Gastrocnemius medialis (tissue), 4 donors: ENCODE measurements at regions not wholly inside any gene's neighbourhood (a gene's known extent, or its start where the extent isn't known, plus 50 kb on each side); places are given as distances from the start of the nearest gene placed in this dataset.

Source experiments
- ATAC-seq, 2 donors: fragments of 150-250 bp; one replicate each; pipeline ENCODE4 v1.9.1; 2016
- DNase-seq, 2 donors: peaks; one replicate each; pipeline ENCODE4 v3.0.0-alpha.2; 2019
- H3K27ac ChIP-seq, 4 donors: fragments of 200-600 bp; sonication (generic); 1 replicate in 1 of 4; 2 replicates in 3 of 4; pipeline ENCODE4 v1.5.1; 2016 to 2018; ENCODE audit warnings: mild to moderate bottlenecking in 2 of 4, moderate library complexity in 1 of 4
- H3K27me3 ChIP-seq, 3 donors: fragments of 200-600 bp; sonication (generic) in 2 of 3; 1 replicate in 1 of 3; 2 replicates in 2 of 3; pipeline versions ENCODE4 v1.5.1 to v1.6.0; 2016 to 2019; ENCODE audit warnings: mild to moderate bottlenecking in 1 of 3, moderate library complexity in 1 of 3
- H3K36me3 ChIP-seq, 2 donors: fragments of 200-600 bp; sonication (generic) in 1 of 2; one replicate each; pipeline ENCODE4 v1.5.1; 2017 to 2018
- H3K4me1 ChIP-seq, 2 donors: fragments of 200-600 bp; sonication (generic) in 1 of 2; one replicate each; pipeline ENCODE4 v1.5.1; 2016 to 2017; ENCODE audit warnings: mild to moderate bottlenecking in 2 of 2
- H3K4me3 ChIP-seq, 4 donors: fragments of 200-600 bp; sonication (generic) in 3 of 4; 1 replicate in 1 of 4; 2 replicates in 3 of 4; pipeline ENCODE4 v1.5.1; 2016 to 2019; ENCODE audit warnings: mild to moderate bottlenecking in 2 of 4
- H3K9me3 ChIP-seq, 3 donors: fragments of 200-600 bp; sonication (generic) in 2 of 3; 1 replicate in 1 of 3; 2 replicates in 2 of 3; pipeline ENCODE4 v1.5.1; 2016 to 2019
- POLR2A ChIP-seq, 2 donors: fragments of 450-650 bp; IDR thresholded peaks; one replicate each; pipeline ENCODE4 v1.6.1; 2017; ENCODE audit warnings: antibody characterized with exemption in 2 of 2, mild to moderate bottlenecking in 2 of 2, moderate library complexity in 2 of 2
- in situ Hi-C, 4 donors: fragments of 200-750 bp; cut with MboI; loops; one replicate each; pipeline versions ENCODE4 v1.15.0 to v1.8.0; 2017; ENCODE audit warnings: low sequenced_read_pairs in 4 of 4
- intact Hi-C: fragments of 100-400 bp; cut with DNase I; formaldehyde crosslinking; loops from one replicate; pipeline ENCODE4 v1.15.1; 2023; ENCODE audit warnings: low total_unique reads
- TF ChIP-seq, protein P1 (sequence below), 5 experiments: fragments of 450-650 bp in 3 of 5; fragments of 200-600 bp in 2 of 5; sonication (generic) in 2 of 5; IDR thresholded peaks in 4 of 5; conservative IDR thresholded peaks in 1 of 5; 1 replicate in 4 of 5; 2 replicates in 1 of 5; pipeline ENCODE4 v1.5.1; 2016 to 2019; ENCODE audit warnings: antibody characterized with exemption in 5 of 5, mild to moderate bottlenecking in 3 of 5, moderate library complexity in 3 of 5

DNA sequence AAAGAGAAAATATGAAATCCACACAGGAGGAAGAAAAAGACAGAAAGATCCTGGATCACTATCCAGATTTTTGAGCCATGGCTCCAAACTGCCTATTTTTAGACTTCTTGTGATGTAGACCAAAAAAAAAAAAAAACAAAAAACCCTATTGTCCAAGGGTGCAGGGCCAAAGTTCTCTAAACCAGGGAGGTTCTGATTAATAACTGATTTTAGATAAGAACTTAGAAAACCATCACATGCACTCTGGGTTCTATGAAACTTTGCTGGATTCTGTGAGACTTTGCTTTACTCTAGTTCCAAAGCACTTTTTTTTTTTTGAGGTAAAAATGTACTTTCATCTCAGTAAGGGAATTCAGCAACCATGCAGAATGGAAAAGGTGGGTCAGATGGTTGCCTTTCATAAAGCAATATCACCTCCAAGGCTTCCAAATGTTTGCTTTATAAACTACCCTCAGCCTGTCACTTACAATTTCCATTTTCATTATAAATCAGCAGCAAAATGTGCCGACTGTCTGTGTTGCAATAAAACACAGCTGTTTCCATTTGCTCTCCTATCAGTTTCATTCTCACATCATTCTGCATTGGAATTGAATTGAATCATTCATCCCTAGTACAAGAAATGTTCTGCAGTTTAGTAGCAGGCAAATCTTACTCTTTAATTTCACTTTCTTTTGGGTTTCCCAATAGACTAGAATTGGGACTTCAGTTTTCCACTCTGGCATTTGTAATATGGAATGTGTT lies 1584.3 kb upstream of the RAG2 start:
- Histone ChIP-seq H3K9me3 (no peaks in the 10 kb centered on the region), H3K4me3 (no peak overlapping the region), H3K4me1 (no peaks in the 10 kb centered on the region), H3K27ac (no peak overlapping the region), H3K36me3 (no peaks in the 10 kb centered on the region), H3K27me3 (no peaks in the 10 kb centered on the region)
- no peak for DNase-seq
- TF ChIP-seq, protein P1, sequence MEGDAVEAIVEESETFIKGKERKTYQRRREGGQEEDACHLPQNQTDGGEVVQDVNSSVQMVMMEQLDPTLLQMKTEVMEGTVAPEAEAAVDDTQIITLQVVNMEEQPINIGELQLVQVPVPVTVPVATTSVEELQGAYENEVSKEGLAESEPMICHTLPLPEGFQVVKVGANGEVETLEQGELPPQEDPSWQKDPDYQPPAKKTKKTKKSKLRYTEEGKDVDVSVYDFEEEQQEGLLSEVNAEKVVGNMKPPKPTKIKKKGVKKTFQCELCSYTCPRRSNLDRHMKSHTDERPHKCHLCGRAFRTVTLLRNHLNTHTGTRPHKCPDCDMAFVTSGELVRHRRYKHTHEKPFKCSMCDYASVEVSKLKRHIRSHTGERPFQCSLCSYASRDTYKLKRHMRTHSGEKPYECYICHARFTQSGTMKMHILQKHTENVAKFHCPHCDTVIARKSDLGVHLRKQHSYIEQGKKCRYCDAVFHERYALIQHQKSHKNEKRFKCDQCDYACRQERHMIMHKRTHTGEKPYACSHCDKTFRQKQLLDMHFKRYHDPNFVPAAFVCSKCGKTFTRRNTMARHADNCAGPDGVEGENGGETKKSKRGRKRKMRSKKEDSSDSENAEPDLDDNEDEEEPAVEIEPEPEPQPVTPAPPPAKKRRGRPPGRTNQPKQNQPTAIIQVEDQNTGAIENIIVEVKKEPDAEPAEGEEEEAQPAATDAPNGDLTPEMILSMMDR (IDR thresholded peaks at IDR 0.05 in 4 of 5, conservative IDR thresholded peaks at IDR 0.05 in 1 of 5) = no peak
- TF ChIP-seq POLR2A (IDR thresholded peaks at IDR 0.05) = no peak
- intact Hi-C loops (no loop called here), in situ Hi-C loops (no loop called here)
- ATAC-seq = no peak

DNA sequence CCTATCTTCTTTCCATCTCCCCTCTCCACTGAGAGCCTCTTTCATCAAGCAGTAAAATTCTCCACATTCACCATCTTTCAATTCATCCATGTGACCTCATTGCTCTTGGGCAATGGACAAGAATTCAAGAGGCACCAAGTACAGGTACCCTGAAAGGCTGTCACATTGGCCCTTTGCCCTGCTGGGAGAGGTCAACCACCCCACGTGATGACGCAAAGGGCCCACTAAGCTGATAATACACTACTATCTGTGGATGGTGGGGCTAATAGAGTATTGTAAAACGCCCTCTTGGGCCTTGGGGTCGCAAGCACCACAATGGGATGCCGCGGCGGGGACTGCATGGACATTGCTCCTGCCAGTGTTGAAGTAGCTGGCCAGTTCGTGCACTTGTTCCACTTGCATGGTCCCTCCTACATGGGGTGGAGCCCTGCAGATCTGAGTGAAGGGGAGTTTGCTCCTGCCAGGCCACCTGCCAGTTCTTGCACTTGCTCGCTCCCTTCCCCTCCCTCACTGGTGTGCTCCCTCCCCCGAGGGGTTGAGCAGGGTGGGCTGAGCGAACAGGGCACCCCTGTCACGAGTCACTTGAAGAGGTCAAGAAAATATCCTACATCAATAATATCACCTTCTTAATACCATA lies 1578.8 kb upstream of the RAG2 start:
- no peak for ATAC-seq
- in situ Hi-C loops = no loop called here
- TF ChIP-seq, protein P1 (IDR thresholded peaks at IDR 0.05 in 4 of 5, conservative IDR thresholded peaks at IDR 0.05 in 1 of 5) = no peak
- no peak for TF ChIP-seq POLR2A (IDR thresholded peaks at IDR 0.05)

DNA sequence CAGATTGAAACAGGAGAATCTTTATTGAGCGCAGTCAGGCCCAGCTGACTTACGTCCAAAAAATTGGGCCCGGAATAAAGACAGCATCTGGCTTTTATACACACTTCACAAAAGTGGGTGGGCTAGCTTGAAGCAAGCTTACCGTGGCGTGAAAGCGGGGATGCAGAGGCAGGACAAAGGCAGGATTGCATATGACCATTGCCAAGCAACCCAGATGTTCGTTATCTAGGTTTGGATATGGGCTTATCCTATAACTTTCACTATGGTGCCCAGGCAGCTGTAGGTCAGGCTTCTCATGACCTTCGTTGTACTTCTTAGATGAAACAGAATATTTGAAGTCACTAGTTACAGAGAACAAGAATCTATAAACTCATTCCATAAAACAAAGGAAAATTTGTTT lies 1575.6 kb upstream of the RAG2 start:
- no peaks in the 10 kb centered on the region for H3K27me3 ChIP-seq
- H3K27ac ChIP-seq = no peak overlapping the region
- in situ Hi-C loops = no loop called here
- no peak for ATAC-seq
- intact Hi-C loops = no loop called here
- no peak overlapping the region for H3K4me3 ChIP-seq
- DNase-seq = no peak
- no peaks in the 10 kb centered on the region for H3K9me3 ChIP-seq
- no peaks in the 10 kb centered on the region for H3K36me3 ChIP-seq
- TF ChIP-seq POLR2A (IDR thresholded peaks at IDR 0.05) = no peak
- TF ChIP-seq, protein P1 (IDR thresholded peaks at IDR 0.05 in 4 of 5, conservative IDR thresholded peaks at IDR 0.05 in 1 of 5) = no peak
- H3K4me1 ChIP-seq = no peaks in the 10 kb centered on the region

More for the DNA sequence above, 1578.8 kb upstream of the RAG2 start:
- Histone ChIP-seq H3K4me1 (no peaks in the 10 kb centered on the region), H3K9me3 (no peaks in the 10 kb centered on the region), H3K36me3 (no peaks in the 10 kb centered on the region), H3K27ac (no peak overlapping the region), H3K27me3 (no peaks in the 10 kb centered on the region), H3K4me3 (no peak overlapping the region)
- DNase-seq = no peak
- intact Hi-C loops = no loop called here

DNA sequence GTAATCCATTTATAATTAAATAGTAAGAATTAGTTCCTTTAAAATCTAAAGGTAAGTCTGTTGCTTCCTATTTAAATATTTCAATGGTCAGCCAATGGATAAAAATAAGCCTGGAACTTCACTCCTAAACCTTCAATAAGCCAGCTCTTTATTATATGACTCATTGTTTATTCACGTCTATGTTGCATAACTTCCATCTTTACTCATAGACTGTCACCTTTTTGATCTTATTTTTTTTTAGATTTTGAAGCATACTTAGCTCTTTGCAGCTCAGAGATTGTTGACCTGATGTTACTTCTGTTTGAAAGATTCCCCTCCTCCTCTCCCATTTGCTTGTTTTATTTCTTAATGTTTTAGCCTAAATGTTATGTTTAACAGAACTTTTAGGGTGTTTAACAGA lies 1571.2 kb upstream of the RAG2 start:
- Histone ChIP-seq H3K36me3 (no peaks in the 10 kb centered on the region), H3K9me3 (no peaks in the 10 kb centered on the region), H3K4me3 (no peak overlapping the region), H3K27ac (no peak overlapping the region), H3K4me1 (no peaks in the 10 kb centered on the region), H3K27me3 (no peaks in the 10 kb centered on the region)
- no peak for TF ChIP-seq POLR2A (IDR thresholded peaks at IDR 0.05)
- TF ChIP-seq, protein P1 (IDR thresholded peaks at IDR 0.05 in 4 of 5, conservative IDR thresholded peaks at IDR 0.05 in 1 of 5) = no peak
- DNase-seq = no peak
- intact Hi-C loops (no loop called here), in situ Hi-C loops (no loop called here)
- ATAC-seq = no peak
